ENCODE measurements at regions not wholly inside any gene's neighbourhood (a gene's known extent, or its start where the extent isn't known, plus 50 kb on each side); places are given as distances from the start of the nearest gene placed in this dataset.

GRCh38 chr6:134520181-134521115 is 202.5 kb upstream of the SGK1 start:
- DNase-seq = no peak

GRCh38 chr6:134519465-134519864 is 201.6 kb upstream of the SGK1 start:
- peak; percentile 45 to 62 for DNase-seq

GRCh38 chr6:134517868-134518267 is 200.0 kb upstream of the SGK1 start:
- peak in 1 of 2 donors; percentile 16 for DNase-seq

- peak in 1 of 2 donors; percentile 7 for DNase-seq
These were observed 199.3 kb upstream of the SGK1 start for GRCh38 chr6:134517145-134517658.

GRCh38 chr6:134516582-134516981 is 198.7 kb upstream of the SGK1 start:
- DNase-seq = no peak

GRCh38 chr6:134515986-134516385 is 198.1 kb upstream of the SGK1 start:
- DNase-seq = no peak

GRCh38 chr6:134512981-134513391 is 195.1 kb upstream of the SGK1 start:
- DNase-seq = no peak

- DNase-seq = no peak
These were observed 194.2 kb upstream of the SGK1 start for GRCh38 chr6:134511984-134512683.

GRCh38 chr6:134510920-134511319 is 193.0 kb upstream of the SGK1 start:
- no peak for DNase-seq

GRCh38 chr6:134510142-134510541 is 192.2 kb upstream of the SGK1 start:
- DNase-seq = no peak

- no peak for DNase-seq
These were observed 191.1 kb upstream of the SGK1 start for GRCh38 chr6:134508862-134509498.

GRCh38 chr6:134506162-134506561 is 188.2 kb upstream of the SGK1 start:
- no peak for DNase-seq

- DNase-seq = no peak
These were observed 185.8 kb upstream of the SGK1 start for GRCh38 chr6:134503585-134504281.

GRCh38 chr6:134502614-134503549 is 185.0 kb upstream of the SGK1 start:
- no peak for DNase-seq

GRCh38 chr6:134495890-134496248 is 178.0 kb upstream of the SGK1 start:
- DNase-seq = no peak

- DNase-seq = no peak
These were observed 177.4 kb upstream of the SGK1 start for GRCh38 chr6:134495203-134495889.

GRCh38 chr6:134493789-134494188 is 175.9 kb upstream of the SGK1 start:
- no peak for DNase-seq

GRCh38 chr6:134491477-134491876 is 173.6 kb upstream of the SGK1 start:
- no peak for DNase-seq

GRCh38 chr6:134482593-134483270 is 164.8 kb upstream of the SGK1 start:
- DNase-seq = no peak

GRCh38 chr6:134481966-134482365 is 164.1 kb upstream of the SGK1 start:
- DNase-seq = no peak
